H9 (cell line): ENCODE measurements at regions not wholly inside any gene's neighbourhood (a gene's known extent, or its start where the extent isn't known, plus 50 kb on each side); places are given as distances from the start of the nearest gene placed in this dataset.
A peak's percentile ranks its signal among the peaks of the same experiment; 100 is the strongest.

Source experiments
- DNase-seq: peaks from one replicate; pipeline ENCODE4 v3.0.0-alpha.2; 2017
- H2AFZ ChIP-seq: one replicate; pipeline ENCODE4 v1.6.1; 2013; ENCODE audit warnings: mild to moderate bottlenecking, low read length, control low read depth, moderate library complexity
- H2AK5ac ChIP-seq: 2 replicates; pipeline ENCODE4 v1.6.1; 2013; ENCODE audit warnings: low read length, control low read depth, mixed read lengths; ENCODE audit not compliant: insufficient read length
- H2BK120ac ChIP-seq: one replicate; pipeline ENCODE4 v1.6.1; 2013; ENCODE audit warnings: low read depth, mild to moderate bottlenecking, low read length, control low read depth, inconsistent platforms; ENCODE audit not compliant: poor library complexity, severe bottlenecking
- H2BK12ac ChIP-seq: 2 replicates; pipeline ENCODE4 v1.6.1; 2013; ENCODE audit warnings: low read length, control low read depth, mixed read lengths, low read depth; ENCODE audit not compliant: insufficient read length
- H2BK15ac ChIP-seq: 2 replicates; pipeline ENCODE4 v1.6.1; 2013; ENCODE audit warnings: low read depth, low read length, control low read depth
- H2BK20ac ChIP-seq: one replicate; pipeline ENCODE4 v1.6.1; 2013; ENCODE audit warnings: low read depth, mild to moderate bottlenecking, low read length, control low read depth, inconsistent platforms; ENCODE audit not compliant: poor library complexity, severe bottlenecking
- H2BK5ac ChIP-seq: 2 replicates; pipeline ENCODE4 v1.6.1; 2013; ENCODE audit warnings: low read length, control low read depth, mixed read lengths; ENCODE audit not compliant: insufficient read length
- H3K14ac ChIP-seq: 2 replicates; pipeline ENCODE4 v1.6.1; 2013; ENCODE audit warnings: low read length, control low read depth; ENCODE audit not compliant: insufficient read depth
- H3K18ac ChIP-seq: 2 replicates; pipeline ENCODE4 v1.6.1; 2013; ENCODE audit warnings: low read depth, mild to moderate bottlenecking, mixed read lengths, low read length, control low read depth; ENCODE audit not compliant: insufficient read length
- H3K23ac ChIP-seq: 2 replicates; pipeline ENCODE4 v1.6.1; 2013; ENCODE audit warnings: low read length, control low read depth, mixed read lengths, low read depth; ENCODE audit not compliant: insufficient read length
- H3K23me2 ChIP-seq: 2 replicates; pipeline ENCODE4 v1.6.1; 2013; ENCODE audit warnings: low read depth, mild to moderate bottlenecking, mixed read lengths, low read length, control low read depth; ENCODE audit not compliant: insufficient read length, poor library complexity, severe bottlenecking
- H3K27ac ChIP-seq: 2 replicates; pipeline ENCODE4 v1.5.1; 2013; ENCODE audit warnings: low read length, control low read depth, mixed read lengths, low read depth; ENCODE audit not compliant: insufficient read length
- H3K27me3 ChIP-seq: 2 replicates; pipeline ENCODE4 v1.6.1; 2013; ENCODE audit warnings: low read length, control low read depth, inconsistent platforms; ENCODE audit not compliant: insufficient read depth
- H3K4ac ChIP-seq: 2 replicates; pipeline ENCODE4 v1.6.1; 2013; ENCODE audit warnings: low read depth, mild to moderate bottlenecking, control low read depth, inconsistent platforms, low read length, moderate library complexity
- H3K4me1 ChIP-seq: 2 replicates; pipeline ENCODE4 v1.6.1; 2013; ENCODE audit warnings: low read length, control low read depth, inconsistent platforms; ENCODE audit not compliant: insufficient read depth
- H3K4me2 ChIP-seq: 2 replicates; pipeline ENCODE4 v1.6.1; 2013; ENCODE audit warnings: low read length, control low read depth, mixed read lengths; ENCODE audit not compliant: insufficient read length, insufficient read depth
- H3K56ac ChIP-seq: 2 replicates; pipeline ENCODE4 v1.6.1; 2013; ENCODE audit warnings: low read depth, mild to moderate bottlenecking, mixed read lengths, low read length, control low read depth; ENCODE audit not compliant: insufficient read length
- H3K79me1 ChIP-seq: 2 replicates; pipeline ENCODE4 v1.6.1; 2013; ENCODE audit warnings: low read depth, mild to moderate bottlenecking, moderate library complexity, low read length, control low read depth, inconsistent platforms; ENCODE audit not compliant: insufficient read depth, poor library complexity, severe bottlenecking
- H3K79me2 ChIP-seq: 2 replicates; pipeline ENCODE4 v1.6.1; 2013; ENCODE audit warnings: low read length, control low read depth, inconsistent platforms; ENCODE audit not compliant: insufficient read depth
- H3K9ac ChIP-seq: 2 replicates; pipeline ENCODE4 v1.6.1; 2013; ENCODE audit warnings: low read length, control low read depth, mixed read lengths; ENCODE audit not compliant: insufficient read length; ENCODE audit errors: extremely low read depth
- H3K9me3 ChIP-seq: one replicate; pipeline ENCODE4 v1.6.1; 2013; ENCODE audit warnings: low read depth, low read length, inconsistent platforms; ENCODE audit not compliant: control insufficient read depth
- H3T11ph ChIP-seq: one replicate; pipeline ENCODE4 v1.6.1; 2013; ENCODE audit warnings: mild to moderate bottlenecking, low read length, control low read depth, inconsistent platforms
- H4K20me1 ChIP-seq: one replicate; pipeline ENCODE4 v1.6.1; 2013; ENCODE audit not compliant: control insufficient read depth, insufficient read length, insufficient read depth
- H4K5ac ChIP-seq: 2 replicates; pipeline ENCODE4 v1.6.1; 2013; ENCODE audit warnings: low read depth, mild to moderate bottlenecking, mixed read lengths, low read length, control low read depth; ENCODE audit not compliant: insufficient read length
- H4K8ac ChIP-seq: replicated peaks from 2 replicates; pipeline ENCODE4 v1.6.1; 2013; ENCODE audit warnings: low read length, control low read depth, mixed read lengths, low read depth; ENCODE audit not compliant: insufficient read length
- H4K91ac ChIP-seq: 2 replicates; pipeline ENCODE4 v1.6.1; 2013; ENCODE audit warnings: low read depth, mild to moderate bottlenecking, moderate library complexity, mixed read lengths, low read length, control low read depth; ENCODE audit not compliant: insufficient read length
- H3K27ac Mint-ChIP-seq, 3 experiments: 2 replicates in 2 of 3; 3 replicates in 1 of 3; pipeline ENCODE4 v1.8.0; 2020 to 2021; ENCODE audit warnings: mixed read lengths in 3 of 3, mild to moderate bottlenecking in 1 of 3, moderate library complexity in 1 of 3
- H3K27me3 Mint-ChIP-seq: 2 replicates; pipeline ENCODE4 v1.8.0; 2021; ENCODE audit warnings: low read depth, mild to moderate bottlenecking, moderate library complexity, mixed read lengths
- H3K36me3 Mint-ChIP-seq, 3 experiments: 2 replicates in 2 of 3; 3 replicates in 1 of 3; pipeline ENCODE4 v1.8.0; 2020 to 2021; ENCODE audit warnings: low read depth in 3 of 3, mixed read lengths in 3 of 3; ENCODE audit not compliant: insufficient read depth in 1 of 3
- H3K4me1 Mint-ChIP-seq, 2 experiments: 2 replicates each; pipeline ENCODE4 v1.8.0; 2020; ENCODE audit warnings: mixed read lengths in 2 of 2
- H3K4me3 Mint-ChIP-seq, 2 experiments: 2 replicates in 1 of 2; 3 replicates in 1 of 2; pipeline ENCODE4 v1.8.0; 2020 to 2021; ENCODE audit warnings: mild to moderate bottlenecking in 2 of 2, mixed read lengths in 2 of 2, moderate library complexity in 1 of 2
- H3K9me3 Mint-ChIP-seq, 2 experiments: 2 replicates in 1 of 2; 3 replicates in 1 of 2; pipeline ENCODE4 v1.8.0; 2020; ENCODE audit warnings: mild to moderate bottlenecking in 2 of 2, mixed read lengths in 2 of 2, moderate library complexity in 1 of 2
- WGBS: extraction: QIAGEN DNeasy Blood & Tissue Kit; methylation state at CpG from one replicate; pipeline ENCODE4 v1.1.7; 2013; ENCODE audit warnings: missing lambda C conversion rate, low lambda C conversion rate, mixed read lengths; ENCODE audit not compliant: insufficient read length; ENCODE audit errors: extremely low coverage; 5-methylcytosine and 5-hydroxymethylcytosine counted together
- TF ChIP-seq, protein P1 (sequence below): fragments of 200-600 bp; sonication (generic); conservative IDR thresholded peaks from 3 replicates; pipeline ENCODE4 v1.8.0; 2021; ENCODE audit warnings: antibody characterized with exemption, mild to moderate bottlenecking

GRCh38 chr3:187616307-187616972, 53.8 kb downstream of the SST start:
- H4K91ac ChIP-seq, result no peak overlapping the region
- H2BK120ac ChIP-seq, result no peak overlapping the region
- no peak overlapping the region for H4K5ac ChIP-seq
- H2AK5ac ChIP-seq, result no peak overlapping the region
- H2AFZ ChIP-seq, result no peak overlapping the region
- no peak overlapping the region for H2BK12ac ChIP-seq
- no peak overlapping the region for H3K4ac ChIP-seq
- peaks cover 25% of the 10 kb centered on the region for H3K27me3 ChIP-seq
- no peaks in the 10 kb centered on the region for H4K20me1 ChIP-seq
- peaks cover 43% of the 10 kb centered on the region for H3K27me3 Mint-ChIP-seq
- no peak overlapping the region for H3K27ac Mint-ChIP-seq
- peaks cover 30 to 43% of the 10 kb centered on the region in 2 experiments for H3K4me1 Mint-ChIP-seq
- H3K23ac ChIP-seq, result no peak overlapping the region
- H3K36me3 Mint-ChIP-seq, result no peaks in the 10 kb centered on the region; a peak in 1 of 7 replicates
- H2BK15ac ChIP-seq, result no peak overlapping the region
- H3K79me2 ChIP-seq, result no peaks in the 10 kb centered on the region
- H3K23me2 ChIP-seq, result no peaks in the 10 kb centered on the region
- no CpG with 5 or more reads among the region's 4 CpGs for WGBS
- no peak overlapping the region for H3K56ac ChIP-seq
- no peak overlapping the region for H3K9ac ChIP-seq
- peaks cover 13% of the 10 kb centered on the region; the same call in 1 of the 2 replicates for H3K4me1 ChIP-seq
- no peaks in the 10 kb centered on the region for H3K9me3 ChIP-seq
- no peak overlapping the region for H3K4me2 ChIP-seq
- TF ChIP-seq, protein P1, sequence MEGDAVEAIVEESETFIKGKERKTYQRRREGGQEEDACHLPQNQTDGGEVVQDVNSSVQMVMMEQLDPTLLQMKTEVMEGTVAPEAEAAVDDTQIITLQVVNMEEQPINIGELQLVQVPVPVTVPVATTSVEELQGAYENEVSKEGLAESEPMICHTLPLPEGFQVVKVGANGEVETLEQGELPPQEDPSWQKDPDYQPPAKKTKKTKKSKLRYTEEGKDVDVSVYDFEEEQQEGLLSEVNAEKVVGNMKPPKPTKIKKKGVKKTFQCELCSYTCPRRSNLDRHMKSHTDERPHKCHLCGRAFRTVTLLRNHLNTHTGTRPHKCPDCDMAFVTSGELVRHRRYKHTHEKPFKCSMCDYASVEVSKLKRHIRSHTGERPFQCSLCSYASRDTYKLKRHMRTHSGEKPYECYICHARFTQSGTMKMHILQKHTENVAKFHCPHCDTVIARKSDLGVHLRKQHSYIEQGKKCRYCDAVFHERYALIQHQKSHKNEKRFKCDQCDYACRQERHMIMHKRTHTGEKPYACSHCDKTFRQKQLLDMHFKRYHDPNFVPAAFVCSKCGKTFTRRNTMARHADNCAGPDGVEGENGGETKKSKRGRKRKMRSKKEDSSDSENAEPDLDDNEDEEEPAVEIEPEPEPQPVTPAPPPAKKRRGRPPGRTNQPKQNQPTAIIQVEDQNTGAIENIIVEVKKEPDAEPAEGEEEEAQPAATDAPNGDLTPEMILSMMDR, result peak; percentile 92
- H3T11ph ChIP-seq, result no peak overlapping the region
- H4K8ac ChIP-seq, result no peak overlapping the region
- no peak overlapping the region for H3K18ac ChIP-seq
- peak; percentile 74 for DNase-seq
- no peak overlapping the region for H2BK20ac ChIP-seq
- no peaks in the 10 kb centered on the region; a peak in 1 of 5 replicates for H3K9me3 Mint-ChIP-seq
- no peak overlapping the region for H3K27ac ChIP-seq
- no peaks in the 10 kb centered on the region for H3K79me1 ChIP-seq
- no peak overlapping the region for H2BK5ac ChIP-seq
- H3K4me3 Mint-ChIP-seq, result no peak overlapping the region
- H3K14ac ChIP-seq, result no peak overlapping the region
